ENCODE measurements at regions not wholly inside any gene's neighbourhood (a gene's known extent, or its start where the extent isn't known, plus 50 kb on each side); places are given as distances from the start of the nearest gene placed in this dataset.

DNA sequence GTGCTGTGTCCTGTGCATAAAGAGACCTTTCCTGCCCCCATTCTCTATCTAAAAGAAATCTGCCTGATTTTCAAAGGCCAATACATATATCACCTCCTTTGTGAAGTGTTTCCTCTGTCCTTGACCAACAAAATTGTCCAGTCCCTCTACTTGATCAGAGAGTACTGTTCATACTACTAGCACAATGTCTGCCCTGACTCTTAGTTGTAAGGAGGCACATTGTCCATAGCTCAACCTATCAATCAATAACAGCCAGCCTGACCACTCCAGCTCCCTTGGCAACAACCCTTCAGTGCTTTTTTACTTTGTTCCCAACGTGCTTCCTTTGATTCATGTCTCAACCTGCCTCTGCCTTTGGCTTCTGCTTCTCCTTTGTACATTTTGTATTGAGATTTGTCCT, 398.9 kb downstream of the TRIB2 start:
- TF ChIP-seq CTCF (IDR thresholded peaks at IDR 0.05) (no peak), POLR2A (IDR thresholded peaks at IDR 0.05) (no peak), EP300 (IDR thresholded peaks at IDR 0.05; ENCODE audit: low read depth) (no peak)
- no peak for DNase-seq
- H3K4me3 ChIP-seq, result no peak overlapping the region
- H3K27ac ChIP-seq, result no peak overlapping the region
- no peaks in the 10 kb centered on the region for H3K27me3 ChIP-seq
- no peaks in the 10 kb centered on the region for H3K4me1 ChIP-seq
- no peaks in the 10 kb centered on the region for H3K36me3 ChIP-seq
- intact Hi-C loops (cut with DNase I; ENCODE audit: low total_unique reads), result no loop called here
- no peaks in the 10 kb centered on the region for H3K9me3 ChIP-seq
- 27 to 38% methylated on average over 1 of the region's 1 CpG for WGBS, 2 donors (ENCODE audit: low coverage in 1 of 2)
- in situ Hi-C loops (cut with MboI; ENCODE audit: low pct_ligation_motif_present in 1 of 4, low pct_unique_long_range_greater_than_20kb in 1 of 4, low sequenced_read_pairs in 3 of 4), result no loop called here

- DNase-seq, result no peak
- TF ChIP-seq POLR2A (IDR thresholded peaks at IDR 0.05), result no peak
- TF ChIP-seq EP300 (IDR thresholded peaks at IDR 0.05; ENCODE audit: low read depth), result no peak
- TF ChIP-seq CTCF (IDR thresholded peaks at IDR 0.05), result no peak
- no peak for TF ChIP-seq POLR2AphosphoS5 (IDR thresholded peaks at IDR 0.05)
- Histone ChIP-seq H3K27ac (no peak overlapping the region), H3K27me3 (no peaks in the 10 kb centered on the region), H3K4me1 (no peaks in the 10 kb centered on the region), H3K9me3 (no peaks in the 10 kb centered on the region), H3K36me3 (no peaks in the 10 kb centered on the region), H3K4me3 (no peak overlapping the region)
- in situ Hi-C loops (cut with MboI; ENCODE audit: low pct_ligation_motif_present in 1 of 4, low pct_unique_long_range_greater_than_20kb in 1 of 4, low sequenced_read_pairs in 3 of 4) (no loop called here), intact Hi-C loops (cut with DNase I; ENCODE audit: low total_unique reads) (no loop called here)
- WGBS, 2 donors (ENCODE audit: low coverage in 1 of 2), result 83 to 96% methylated on average over 6 of the region's 6 CpGs
These were observed 404.4 kb downstream of the TRIB2 start for GRCh38 chr2:13121096-13121495.

- WGBS, 2 donors (ENCODE audit: low coverage in 1 of 2), result 36 to 45% methylated on average over 1 of the region's 1 CpG
- in situ Hi-C loops (cut with MboI; ENCODE audit: low pct_ligation_motif_present in 1 of 4, low pct_unique_long_range_greater_than_20kb in 1 of 4, low sequenced_read_pairs in 3 of 4), result no loop called here
- Histone ChIP-seq H3K4me3 (no peak overlapping the region), H3K27ac (no peak overlapping the region), H3K4me1 (no peaks in the 10 kb centered on the region), H3K36me3 (no peaks in the 10 kb centered on the region), H3K9me3 (no peaks in the 10 kb centered on the region), H3K27me3 (no peaks in the 10 kb centered on the region)
- TF ChIP-seq POLR2A (IDR thresholded peaks at IDR 0.05), result no peak
- TF ChIP-seq EP300 (IDR thresholded peaks at IDR 0.05; ENCODE audit: low read depth), result no peak
- no peak for TF ChIP-seq CTCF (IDR thresholded peaks at IDR 0.05)
- no peak for TF ChIP-seq POLR2AphosphoS5 (IDR thresholded peaks at IDR 0.05)
- intact Hi-C loops (cut with DNase I; ENCODE audit: low total_unique reads), result no loop called here
- no peak for DNase-seq
These were observed 411.4 kb downstream of the TRIB2 start for GRCh38 chr2:13128139-13128538.

- in situ Hi-C loops (cut with MboI; ENCODE audit: low pct_ligation_motif_present in 1 of 4, low pct_unique_long_range_greater_than_20kb in 1 of 4, low sequenced_read_pairs in 3 of 4), result no loop called here
- TF ChIP-seq CTCF (IDR thresholded peaks at IDR 0.05) (no peak), EP300 (IDR thresholded peaks at IDR 0.05; ENCODE audit: low read depth) (no peak), POLR2A (IDR thresholded peaks at IDR 0.05) (no peak), POLR2AphosphoS5 (IDR thresholded peaks at IDR 0.05) (no peak)
- Histone ChIP-seq H3K4me3 (no peak overlapping the region), H3K4me1 (no peaks in the 10 kb centered on the region), H3K27me3 (no peaks in the 10 kb centered on the region), H3K36me3 (no peaks in the 10 kb centered on the region), H3K27ac (no peak overlapping the region), H3K9me3 (no peaks in the 10 kb centered on the region)
- WGBS, 2 donors (ENCODE audit: low coverage in 1 of 2), result 59 to 100% methylated on average over 3 of the region's 3 CpGs
- intact Hi-C loops (cut with DNase I; ENCODE audit: low total_unique reads), result no loop called here
- DNase-seq, result no peak
These were observed 418.6 kb downstream of the TRIB2 start for GRCh38 chr2:13135369-13135768.
